GM18505 (cell line): ENCODE measurements at regions not wholly inside any gene's neighbourhood (a gene's known extent, or its start where the extent isn't known, plus 50 kb on each side); places are given as distances from the start of the nearest gene placed in this dataset.
"Not testable (repeated sequence)": the region's sequence is repeated elsewhere in the genome, so short reads cannot be mapped to it uniquely, and the experiment has no call there.

Experiments
- ATAC-seq: cut with Tn5 transposase; IDR thresholded peaks from one replicate; pipeline ENCODE4 v1.9.1; 2021; ENCODE audit not compliant: unreplicated experiment
- POLR2A ChIP-seq: IDR thresholded peaks from 4 replicates; pipeline ENCODE4 v1.6.1; 2011; ENCODE audit warnings: borderline replicate concordance; ENCODE audit not compliant: insufficient read depth, insufficient read length; ENCODE audit errors: extremely low read depth

GRCh38 chr13:112159575-112160547, 92.9 kb downstream of the SOX1 start:
- TF ChIP-seq POLR2A: no peak
- no peak for ATAC-seq

- no peak for ATAC-seq
- no peak for TF ChIP-seq POLR2A
Observed at GRCh38 chr13:112160558-112160957, 93.6 kb downstream of the SOX1 start.

GRCh38 chr13:112161521-112162301, 94.8 kb downstream of the SOX1 start:
- no peak for ATAC-seq
- TF ChIP-seq POLR2A: no peak

GRCh38 chr13:112163691-112164660, 97.0 kb downstream of the SOX1 start:
- ATAC-seq: not testable (repeated sequence)

GRCh38 chr13:112165712-112166111, 98.8 kb downstream of the SOX1 start:
- ATAC-seq: no peak
- no peak for TF ChIP-seq POLR2A

GRCh38 chr13:112168761-112169160, 101.8 kb downstream of the SOX1 start:
- no peak for ATAC-seq

GRCh38 chr13:112169941-112170822, 103.2 kb downstream of the SOX1 start:
- no peak for TF ChIP-seq POLR2A
- ATAC-seq: no peak

More at GRCh38 chr13:112168761-112169160, 101.8 kb downstream of the SOX1 start:
- TF ChIP-seq POLR2A: no peak

- ATAC-seq: no peak
- no peak for TF ChIP-seq POLR2A
Observed at GRCh38 chr13:112170823-112171569, 104.0 kb downstream of the SOX1 start.

GRCh38 chr13:112171570-112171965, 104.6 kb downstream of the SOX1 start:
- ATAC-seq: no peak
- no peak for TF ChIP-seq POLR2A

- TF ChIP-seq POLR2A: no peak
- ATAC-seq: no peak
Observed at GRCh38 chr13:112172017-112172416, 105.1 kb downstream of the SOX1 start.

- TF ChIP-seq POLR2A: no peak
- no peak for ATAC-seq
Observed at GRCh38 chr13:112172641-112173251, 105.8 kb downstream of the SOX1 start.
